ENCODE measurements at regions not wholly inside any gene's neighbourhood (a gene's known extent, or its start where the extent isn't known, plus 50 kb on each side); places are given as distances from the start of the nearest gene placed in this dataset.

DNA sequence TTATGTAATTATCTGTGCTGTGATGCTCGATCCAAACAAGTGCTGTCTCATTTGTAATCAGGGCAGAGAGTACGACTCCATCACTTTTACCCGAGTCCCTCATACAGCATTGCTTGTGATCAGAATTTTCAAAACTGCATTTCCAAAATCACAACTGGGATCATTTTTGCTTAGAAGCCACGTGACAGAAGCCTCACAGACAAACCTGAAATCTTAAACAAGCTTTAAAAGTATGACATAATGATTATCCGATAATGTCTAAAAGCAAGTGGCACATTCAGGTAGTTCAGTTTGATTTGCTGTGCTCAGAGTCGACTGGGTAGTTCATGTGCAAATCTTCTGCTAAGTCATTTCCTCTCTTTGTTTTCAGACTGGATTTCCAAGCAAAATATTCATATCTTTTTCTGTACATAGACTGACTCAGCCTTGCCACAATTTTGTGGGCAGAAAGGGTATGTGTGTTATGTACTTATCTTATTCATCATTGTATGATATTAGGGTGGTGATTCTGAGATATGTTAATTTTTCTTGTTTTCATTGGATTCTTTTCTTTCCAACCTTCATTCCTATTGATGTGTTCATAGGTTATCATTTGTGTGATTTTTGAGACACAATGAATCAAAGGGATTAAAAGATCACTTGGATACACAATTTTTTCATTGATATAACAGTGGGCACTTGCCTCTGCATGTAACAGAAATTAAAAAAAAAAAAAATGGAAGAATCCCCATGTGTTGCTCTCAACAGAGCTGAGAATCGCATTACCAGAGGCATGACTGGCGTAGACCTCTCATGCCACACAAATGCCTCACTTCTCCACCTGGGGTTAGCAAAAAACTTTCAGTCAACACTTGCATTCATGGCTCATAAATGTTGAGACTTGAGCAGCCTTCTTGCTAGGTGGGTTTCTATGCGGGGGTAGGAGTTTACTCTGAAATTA, 355.7 kb downstream of the LTN1 start (continued):
- TF ChIP-seq, protein P1, sequence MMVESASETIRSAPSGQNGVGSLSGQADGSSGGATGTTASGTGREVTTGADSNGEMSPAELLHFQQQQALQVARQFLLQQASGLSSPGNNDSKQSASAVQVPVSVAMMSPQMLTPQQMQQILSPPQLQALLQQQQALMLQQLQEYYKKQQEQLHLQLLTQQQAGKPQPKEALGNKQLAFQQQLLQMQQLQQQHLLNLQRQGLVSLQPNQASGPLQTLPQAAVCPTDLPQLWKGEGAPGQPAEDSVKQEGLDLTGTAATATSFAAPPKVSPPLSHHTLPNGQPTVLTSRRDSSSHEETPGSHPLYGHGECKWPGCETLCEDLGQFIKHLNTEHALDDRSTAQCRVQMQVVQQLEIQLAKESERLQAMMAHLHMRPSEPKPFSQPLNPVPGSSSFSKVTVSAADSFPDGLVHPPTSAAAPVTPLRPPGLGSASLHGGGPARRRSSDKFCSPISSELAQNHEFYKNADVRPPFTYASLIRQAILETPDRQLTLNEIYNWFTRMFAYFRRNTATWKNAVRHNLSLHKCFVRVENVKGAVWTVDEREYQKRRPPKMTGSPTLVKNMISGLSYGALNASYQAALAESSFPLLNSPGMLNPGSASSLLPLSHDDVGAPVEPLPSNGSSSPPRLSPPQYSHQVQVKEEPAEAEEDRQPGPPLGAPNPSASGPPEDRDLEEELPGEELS (CRISPR knock-in tag; IDR thresholded peaks at IDR 0.05): no peak
- no peak for TF ChIP-seq FOXJ3 (CRISPR knock-in tag; IDR thresholded peaks at IDR 0.05; ENCODE audit: borderline replicate concordance)
- TF ChIP-seq ATF1 (CRISPR knock-in tag; IDR thresholded peaks at IDR 0.05): no peak
- TF ChIP-seq TEAD1 (CRISPR knock-in tag; IDR thresholded peaks at IDR 0.05): no peak

DNA sequence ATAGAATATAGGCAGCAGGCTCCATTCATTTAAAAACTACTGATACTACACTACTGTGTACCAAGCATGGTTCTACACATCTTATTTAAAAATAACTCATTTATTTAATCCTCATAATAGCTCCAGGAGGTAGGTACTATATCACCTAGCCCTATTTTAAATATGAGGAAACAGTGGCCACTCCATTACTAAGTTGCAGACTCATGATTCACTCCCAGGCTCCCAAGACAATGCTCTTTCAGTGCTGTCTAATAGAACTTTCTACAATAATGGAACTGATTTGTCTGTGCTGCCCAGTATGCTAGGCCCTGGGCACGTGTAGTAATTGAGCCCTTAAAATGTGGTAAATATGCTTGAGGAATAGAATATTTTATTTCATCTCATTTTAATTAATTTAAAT, 357.1 kb downstream of the LTN1 start:
- no peak for TF ChIP-seq GRHL2 (CRISPR knock-in tag; IDR thresholded peaks at IDR 0.05; ENCODE audit: insufficient replicate concordance, severe bottlenecking)
- no peak for ATAC-seq
- H3K36me3 Mint-ChIP-seq: 0 out of 2 replicates have a peak, but pooled peaks cover 3% of the 10 kb centered on the region
- peaks cover 19% of the 10 kb centered on the region for H3K9me3 Mint-ChIP-seq
- no peaks in the 10 kb centered on the region for H3K27me3 Mint-ChIP-seq (ENCODE audit: low read depth)
- CTCF ChIA-PET: no interaction called here
- peaks cover 19% of the 10 kb centered on the region for H3K4me1 Mint-ChIP-seq
- POLR2A ChIA-PET: no interaction called here
- H3K4me3 Mint-ChIP-seq: no peak overlapping the region
- DNase-seq (ENCODE audit: low spot score): no peak
- H3K27ac Mint-ChIP-seq: no peak overlapping the region

DNA sequence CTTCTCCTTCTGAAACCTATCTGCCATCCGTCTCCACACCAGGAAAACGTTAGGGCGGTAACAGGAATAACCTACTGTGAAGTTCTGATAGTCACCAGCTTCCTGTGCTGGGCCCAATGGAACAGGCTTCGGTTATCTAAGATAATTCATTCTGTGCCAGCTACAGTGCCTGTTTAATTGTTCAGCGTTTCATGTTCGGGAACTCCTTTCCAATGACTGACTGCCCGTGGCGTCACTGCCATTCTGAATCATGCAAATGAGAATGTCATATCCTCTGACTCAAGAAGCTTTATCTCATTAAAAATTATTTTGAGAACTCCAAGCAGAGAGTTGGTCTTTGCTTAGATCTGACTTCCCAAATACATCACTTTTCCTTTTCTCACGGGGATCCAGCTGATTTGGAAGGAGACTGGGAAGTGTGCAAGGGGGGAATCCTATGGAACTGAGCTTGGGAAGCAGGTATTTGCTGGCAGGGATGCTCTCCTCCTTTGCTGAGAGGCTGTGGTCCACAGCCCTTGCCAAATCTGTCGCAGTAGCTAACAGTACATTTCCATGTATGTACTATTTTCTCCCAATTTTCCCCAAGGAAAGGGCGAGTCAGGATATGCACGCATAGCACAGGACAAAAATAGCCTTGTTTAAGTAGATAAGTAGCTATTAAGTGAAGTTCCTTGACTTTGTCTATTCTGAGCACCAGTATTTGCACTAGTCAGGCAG, 358.7 kb downstream of the LTN1 start:
- Mint-ChIP-seq H3K36me3 (0 out of 2 replicates have a peak, but pooled peaks cover 3% of the 10 kb centered on the region), H3K9me3 (peaks cover 9% of the 10 kb centered on the region), H3K4me3 (no peak overlapping the region), H3K4me1 (peaks cover 11% of the 10 kb centered on the region; the same call in 1 of the 2 replicates), H3K27ac (no peak overlapping the region), H3K27me3 (ENCODE audit: low read depth) (no peaks in the 10 kb centered on the region)
- POLR2A ChIA-PET: no interaction called here
- no peak for TF ChIP-seq FOXP1 (CRISPR knock-in tag; IDR thresholded peaks at IDR 0.05; ENCODE audit: borderline replicate concordance)
- no peak for TF ChIP-seq OVOL2 (CRISPR knock-in tag; IDR thresholded peaks at IDR 0.05; ENCODE audit: borderline replicate concordance)
- TF ChIP-seq, protein P2, sequence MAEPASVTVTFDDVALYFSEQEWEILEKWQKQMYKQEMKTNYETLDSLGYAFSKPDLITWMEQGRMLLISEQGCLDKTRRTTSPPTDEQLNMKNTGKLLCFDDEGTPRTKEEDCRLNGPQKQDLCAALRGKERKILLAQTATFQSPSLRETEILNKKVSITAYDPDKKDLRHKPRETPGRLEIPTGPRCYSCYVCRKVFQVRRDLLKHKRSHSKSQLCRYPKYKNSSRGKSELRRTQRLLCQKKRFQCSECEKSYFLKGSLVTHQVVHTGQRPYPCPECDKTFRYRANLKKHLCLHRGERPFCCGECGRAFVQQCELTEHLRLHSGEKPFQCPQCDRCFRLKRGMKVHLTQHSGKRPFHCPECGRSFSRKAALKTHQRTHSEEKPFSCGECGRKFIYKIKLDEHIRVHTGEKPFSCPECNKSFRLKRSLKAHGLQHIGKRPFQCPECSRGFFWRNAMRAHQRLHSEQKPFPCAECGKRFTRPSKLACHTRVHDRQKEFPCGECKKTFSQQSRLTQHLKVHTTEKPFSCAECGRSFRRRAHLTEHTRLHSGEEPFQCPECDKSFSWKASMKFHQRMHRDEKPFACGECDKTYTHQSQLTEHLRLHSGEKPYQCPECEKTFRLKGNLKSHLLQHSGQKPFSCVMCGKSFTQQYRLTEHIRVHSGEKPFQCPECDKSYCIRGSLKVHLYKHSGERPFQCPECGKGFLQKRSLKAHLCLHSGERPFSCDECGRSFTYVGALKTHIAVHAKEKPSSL (CRISPR knock-in tag; conservative IDR thresholded peaks at IDR 0.05): no peak
- TF ChIP-seq ZNF396 (CRISPR knock-in tag; IDR thresholded peaks at IDR 0.05; ENCODE audit: borderline replicate concordance): no peak
- TF ChIP-seq, protein P3, sequence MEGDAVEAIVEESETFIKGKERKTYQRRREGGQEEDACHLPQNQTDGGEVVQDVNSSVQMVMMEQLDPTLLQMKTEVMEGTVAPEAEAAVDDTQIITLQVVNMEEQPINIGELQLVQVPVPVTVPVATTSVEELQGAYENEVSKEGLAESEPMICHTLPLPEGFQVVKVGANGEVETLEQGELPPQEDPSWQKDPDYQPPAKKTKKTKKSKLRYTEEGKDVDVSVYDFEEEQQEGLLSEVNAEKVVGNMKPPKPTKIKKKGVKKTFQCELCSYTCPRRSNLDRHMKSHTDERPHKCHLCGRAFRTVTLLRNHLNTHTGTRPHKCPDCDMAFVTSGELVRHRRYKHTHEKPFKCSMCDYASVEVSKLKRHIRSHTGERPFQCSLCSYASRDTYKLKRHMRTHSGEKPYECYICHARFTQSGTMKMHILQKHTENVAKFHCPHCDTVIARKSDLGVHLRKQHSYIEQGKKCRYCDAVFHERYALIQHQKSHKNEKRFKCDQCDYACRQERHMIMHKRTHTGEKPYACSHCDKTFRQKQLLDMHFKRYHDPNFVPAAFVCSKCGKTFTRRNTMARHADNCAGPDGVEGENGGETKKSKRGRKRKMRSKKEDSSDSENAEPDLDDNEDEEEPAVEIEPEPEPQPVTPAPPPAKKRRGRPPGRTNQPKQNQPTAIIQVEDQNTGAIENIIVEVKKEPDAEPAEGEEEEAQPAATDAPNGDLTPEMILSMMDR (IDR thresholded peaks at IDR 0.05): no peak
- TF ChIP-seq, protein P4, sequence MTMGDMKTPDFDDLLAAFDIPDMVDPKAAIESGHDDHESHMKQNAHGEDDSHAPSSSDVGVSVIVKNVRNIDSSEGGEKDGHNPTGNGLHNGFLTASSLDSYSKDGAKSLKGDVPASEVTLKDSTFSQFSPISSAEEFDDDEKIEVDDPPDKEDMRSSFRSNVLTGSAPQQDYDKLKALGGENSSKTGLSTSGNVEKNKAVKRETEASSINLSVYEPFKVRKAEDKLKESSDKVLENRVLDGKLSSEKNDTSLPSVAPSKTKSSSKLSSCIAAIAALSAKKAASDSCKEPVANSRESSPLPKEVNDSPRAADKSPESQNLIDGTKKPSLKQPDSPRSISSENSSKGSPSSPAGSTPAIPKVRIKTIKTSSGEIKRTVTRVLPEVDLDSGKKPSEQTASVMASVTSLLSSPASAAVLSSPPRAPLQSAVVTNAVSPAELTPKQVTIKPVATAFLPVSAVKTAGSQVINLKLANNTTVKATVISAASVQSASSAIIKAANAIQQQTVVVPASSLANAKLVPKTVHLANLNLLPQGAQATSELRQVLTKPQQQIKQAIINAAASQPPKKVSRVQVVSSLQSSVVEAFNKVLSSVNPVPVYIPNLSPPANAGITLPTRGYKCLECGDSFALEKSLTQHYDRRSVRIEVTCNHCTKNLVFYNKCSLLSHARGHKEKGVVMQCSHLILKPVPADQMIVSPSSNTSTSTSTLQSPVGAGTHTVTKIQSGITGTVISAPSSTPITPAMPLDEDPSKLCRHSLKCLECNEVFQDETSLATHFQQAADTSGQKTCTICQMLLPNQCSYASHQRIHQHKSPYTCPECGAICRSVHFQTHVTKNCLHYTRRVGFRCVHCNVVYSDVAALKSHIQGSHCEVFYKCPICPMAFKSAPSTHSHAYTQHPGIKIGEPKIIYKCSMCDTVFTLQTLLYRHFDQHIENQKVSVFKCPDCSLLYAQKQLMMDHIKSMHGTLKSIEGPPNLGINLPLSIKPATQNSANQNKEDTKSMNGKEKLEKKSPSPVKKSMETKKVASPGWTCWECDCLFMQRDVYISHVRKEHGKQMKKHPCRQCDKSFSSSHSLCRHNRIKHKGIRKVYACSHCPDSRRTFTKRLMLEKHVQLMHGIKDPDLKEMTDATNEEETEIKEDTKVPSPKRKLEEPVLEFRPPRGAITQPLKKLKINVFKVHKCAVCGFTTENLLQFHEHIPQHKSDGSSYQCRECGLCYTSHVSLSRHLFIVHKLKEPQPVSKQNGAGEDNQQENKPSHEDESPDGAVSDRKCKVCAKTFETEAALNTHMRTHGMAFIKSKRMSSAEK (CRISPR knock-in tag; IDR thresholded peaks at IDR 0.05; ENCODE audit: borderline replicate concordance): no peak
- TF ChIP-seq JAZF1 (CRISPR knock-in tag; IDR thresholded peaks at IDR 0.05): no peak
- ATAC-seq: no peak
- DNase-seq (ENCODE audit: low spot score): no peak
- CTCF ChIA-PET: interaction anchor here (1.0 kb wide), 1 partner anchor 111 kb away, joined by 3 read pairs; no protein-coding TSS in a partner anchor
